SKM-1 treated with dmso at 0.1 percent for 144 hours (cell line): ENCODE measurements at regions not wholly inside any gene's neighbourhood (a gene's known extent, or its start where the extent isn't known, plus 50 kb on each side); places are given as distances from the start of the nearest gene placed in this dataset.
"Not testable (repeated sequence)": the region's sequence is repeated elsewhere in the genome, so short reads cannot be mapped to it uniquely, and the experiment has no call there.

Experiments
- DNase-seq: peaks from one replicate; lab custom pipeline; 2025; ENCODE audit not compliant: unreplicated experiment; lab: John Stamatoyannopoulos, UW

GRCh38 chr5:94102849-94103248 is 361.4 kb upstream of the POU5F2 start:
- DNase-seq, result no peak

DNA sequence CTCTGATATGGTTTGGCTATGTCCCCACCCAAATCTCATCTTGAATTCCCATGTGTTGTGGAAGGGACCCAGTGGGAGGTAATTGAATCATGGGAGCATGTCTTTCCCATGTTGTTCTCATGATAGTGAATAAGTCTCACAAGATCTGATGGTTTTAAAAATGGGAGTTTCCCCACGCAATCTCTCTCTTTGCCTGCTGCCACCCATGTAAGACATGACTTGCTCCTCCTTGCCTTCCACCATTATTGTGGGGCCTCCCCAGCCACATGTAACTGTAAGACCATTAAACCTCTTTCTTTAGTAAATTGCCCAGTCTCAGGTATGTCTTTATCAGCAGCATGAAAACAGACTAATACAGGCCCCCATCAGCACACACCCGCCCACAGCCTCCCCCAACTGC is 356.0 kb upstream of the POU5F2 start:
- not testable (repeated sequence) for DNase-seq

- no peak for DNase-seq
Observed at GRCh38 chr5:94094793-94095441, 353.5 kb upstream of the POU5F2 start.

DNA sequence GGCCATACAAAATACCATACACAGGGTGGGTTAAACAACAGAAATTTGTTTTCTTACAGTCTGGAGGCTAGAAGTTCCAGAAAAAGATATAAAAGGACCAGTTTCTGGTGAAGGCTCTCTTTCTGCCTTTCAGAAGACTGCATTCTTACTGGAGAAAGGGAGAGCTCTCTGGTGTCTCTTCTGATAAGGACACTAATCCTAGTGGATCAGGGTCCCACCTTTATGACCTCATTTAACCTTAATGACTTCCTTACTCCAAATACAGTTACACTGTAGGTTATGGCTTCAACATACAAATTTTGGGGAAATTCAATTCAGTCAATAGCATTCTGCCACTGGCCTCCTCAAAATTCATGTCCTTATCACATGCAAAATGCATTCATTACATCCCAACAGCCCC is 351.9 kb upstream of the POU5F2 start:
- DNase-seq, result no peak

GRCh38 chr5:94086635-94087034 is 345.2 kb upstream of the POU5F2 start:
- DNase-seq, result not testable (repeated sequence)

GRCh38 chr5:94086194-94086593 is 344.8 kb upstream of the POU5F2 start:
- DNase-seq, result no peak

DNA sequence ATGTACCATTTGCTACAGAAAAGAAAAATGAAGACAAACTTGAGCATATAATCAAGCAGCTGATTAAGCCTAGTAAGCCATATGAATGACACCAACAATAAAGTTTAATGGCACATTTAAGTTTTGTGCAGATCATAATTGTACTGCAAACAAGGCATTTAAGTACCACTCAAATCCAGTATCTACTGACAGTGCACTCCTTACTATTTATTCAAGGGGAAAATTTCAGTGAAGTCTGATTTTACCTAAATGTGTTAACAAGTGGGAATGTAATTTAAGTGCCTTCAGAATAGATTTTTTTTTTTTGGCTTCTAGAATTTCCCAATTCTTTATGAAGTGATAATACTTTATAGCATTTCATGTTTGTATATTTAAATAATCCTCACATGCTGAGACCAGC is 341.0 kb upstream of the POU5F2 start:
- DNase-seq, result no peak

- no peak for DNase-seq
Observed at GRCh38 chr5:94081088-94081487, 339.7 kb upstream of the POU5F2 start.

DNA sequence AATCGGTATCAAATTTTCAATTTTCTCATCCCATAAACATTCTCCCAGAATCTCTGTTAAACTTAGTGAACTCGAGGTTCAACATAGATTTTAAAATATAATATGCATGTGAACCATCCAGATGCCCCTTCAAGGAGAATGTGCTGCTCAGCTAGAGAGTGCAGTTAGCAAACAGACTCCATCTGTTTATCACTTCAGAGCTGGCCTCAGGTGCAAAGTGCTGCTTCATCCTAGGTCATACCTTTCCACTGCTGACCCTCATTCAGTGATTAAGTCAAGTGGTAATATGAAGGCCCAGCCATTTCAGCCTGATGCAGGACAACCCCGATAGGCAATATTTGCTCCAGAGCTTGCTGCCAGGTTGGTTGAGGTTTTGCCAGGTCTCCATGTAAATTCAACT is 339.0 kb upstream of the POU5F2 start:
- no peak for DNase-seq

GRCh38 chr5:94072116-94072515 is 330.7 kb upstream of the POU5F2 start:
- DNase-seq, result no peak

DNA sequence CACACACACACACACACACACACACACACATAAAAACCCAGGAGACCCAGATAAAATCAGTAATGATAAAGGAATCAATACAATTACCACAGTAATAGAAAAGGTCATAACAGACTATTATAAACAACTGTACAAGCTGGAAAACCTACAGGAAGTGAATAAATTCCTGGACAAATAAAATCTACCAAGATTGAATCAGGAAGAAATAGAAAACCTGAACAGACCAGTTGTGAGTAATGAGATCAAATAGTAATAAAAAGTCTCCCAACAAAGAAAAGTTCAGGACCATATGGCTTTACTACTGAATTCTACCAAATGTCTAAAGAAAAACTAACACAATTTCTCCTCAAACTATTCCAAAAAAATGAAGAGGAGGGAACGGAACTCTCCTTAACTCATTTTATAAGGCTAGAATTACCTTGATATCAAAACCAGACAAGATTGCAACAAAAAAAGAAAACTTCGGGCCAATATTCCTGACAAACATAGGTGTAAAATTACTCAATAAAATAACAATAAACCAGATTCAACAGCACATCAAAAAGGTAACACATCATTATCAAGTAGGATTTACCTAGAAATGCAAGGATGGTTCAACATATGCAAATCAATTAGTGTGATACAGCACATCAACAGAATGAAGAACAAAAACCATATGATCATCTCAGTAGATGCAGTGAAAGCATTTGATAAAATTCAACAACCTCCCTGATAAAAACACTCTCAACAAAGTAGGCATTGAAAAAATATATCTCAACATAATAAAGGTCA is 325.2 kb upstream of the POU5F2 start:
- DNase-seq, result no peak

GRCh38 chr5:94064025-94064424 is 322.6 kb upstream of the POU5F2 start:
- no peak for DNase-seq

DNA sequence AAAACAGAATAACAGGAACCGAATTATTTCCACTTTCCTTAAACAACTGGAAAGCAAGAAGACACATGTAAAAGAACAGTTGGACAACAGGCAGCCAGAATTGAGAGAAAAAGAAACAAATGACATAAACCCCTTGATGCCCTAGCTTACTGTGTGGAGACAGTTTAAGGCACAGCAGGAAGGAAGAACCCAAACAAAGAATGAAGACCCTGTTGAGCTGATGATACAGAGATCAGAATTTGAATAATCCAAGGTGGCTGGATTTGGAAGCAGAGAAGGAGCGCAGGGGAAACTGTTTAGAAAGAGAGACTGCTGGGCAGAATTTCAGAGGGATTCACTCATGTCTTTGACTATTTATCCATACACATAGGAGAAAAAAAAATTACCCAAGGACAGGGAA is 316.3 kb upstream of the POU5F2 start:
- DNase-seq, result no peak

DNA sequence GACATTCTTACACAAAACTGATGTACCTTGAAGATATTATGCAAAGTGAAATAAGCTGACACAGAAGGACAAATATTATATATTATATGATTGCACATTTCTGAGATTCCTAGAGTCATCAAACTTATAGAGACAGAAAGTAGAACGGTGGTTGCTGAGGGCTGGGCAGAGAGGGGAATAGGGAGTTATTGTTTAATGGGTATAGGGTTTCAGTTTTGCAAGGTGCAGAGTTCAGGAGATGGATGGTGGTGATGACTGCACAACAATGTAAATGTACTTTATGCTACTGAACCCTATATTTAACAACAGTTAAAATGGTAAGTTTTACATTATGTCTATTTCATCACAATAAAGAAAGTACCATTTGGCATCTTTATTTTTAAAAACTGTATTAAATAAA is 315.8 kb upstream of the POU5F2 start:
- no peak for DNase-seq

DNA sequence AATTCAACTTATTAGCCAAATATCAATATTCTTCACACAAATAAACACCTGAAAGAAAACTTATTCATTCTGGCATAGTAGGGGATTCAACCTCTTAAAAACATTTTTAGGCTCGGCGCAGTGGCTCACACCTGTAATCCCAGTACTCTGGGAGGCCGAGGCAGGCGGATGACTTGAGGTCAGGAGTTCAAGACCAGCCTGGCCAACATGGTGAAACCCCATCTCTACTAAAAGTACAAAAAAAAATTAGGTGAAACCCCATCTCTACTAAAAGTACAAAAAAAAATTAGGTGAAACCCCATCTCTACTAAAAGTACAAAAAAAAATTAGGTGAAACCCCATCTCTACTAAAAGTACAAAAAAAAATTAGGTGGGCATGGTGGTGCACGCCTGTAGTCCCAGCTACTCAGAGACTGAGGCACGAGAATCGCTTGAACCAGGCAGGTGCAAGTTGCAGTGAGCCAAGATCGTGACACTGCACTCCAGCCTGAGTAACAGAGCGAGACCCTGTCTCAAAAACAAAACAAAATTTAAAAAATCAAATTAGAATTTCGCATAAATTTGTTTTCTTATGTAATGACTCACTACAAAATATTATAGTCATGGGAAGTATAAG is 308.0 kb upstream of the POU5F2 start:
- DNase-seq, result not testable (repeated sequence)

- DNase-seq, result no peak
Observed at GRCh38 chr5:94045839-94046782, 304.7 kb upstream of the POU5F2 start.

DNA sequence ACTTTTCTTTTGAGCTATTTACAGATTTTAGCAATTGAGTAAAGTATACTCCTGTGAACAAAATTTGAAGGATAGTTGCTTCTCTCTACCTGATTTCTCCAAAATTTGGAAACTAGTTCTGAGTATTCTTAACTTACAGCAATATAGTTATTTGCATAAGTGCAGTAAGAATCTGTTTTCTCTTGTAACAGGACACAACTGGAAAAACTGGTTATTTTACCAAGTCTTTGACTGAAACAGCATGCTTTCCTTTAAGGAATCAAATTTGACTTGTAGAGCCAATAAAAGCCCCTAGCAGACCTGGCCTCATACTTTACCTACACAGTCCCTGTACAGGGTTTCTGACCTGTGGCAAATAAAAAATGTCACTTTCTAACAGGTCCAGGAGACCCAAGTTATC is 301.9 kb upstream of the POU5F2 start:
- DNase-seq, result no peak

DNA sequence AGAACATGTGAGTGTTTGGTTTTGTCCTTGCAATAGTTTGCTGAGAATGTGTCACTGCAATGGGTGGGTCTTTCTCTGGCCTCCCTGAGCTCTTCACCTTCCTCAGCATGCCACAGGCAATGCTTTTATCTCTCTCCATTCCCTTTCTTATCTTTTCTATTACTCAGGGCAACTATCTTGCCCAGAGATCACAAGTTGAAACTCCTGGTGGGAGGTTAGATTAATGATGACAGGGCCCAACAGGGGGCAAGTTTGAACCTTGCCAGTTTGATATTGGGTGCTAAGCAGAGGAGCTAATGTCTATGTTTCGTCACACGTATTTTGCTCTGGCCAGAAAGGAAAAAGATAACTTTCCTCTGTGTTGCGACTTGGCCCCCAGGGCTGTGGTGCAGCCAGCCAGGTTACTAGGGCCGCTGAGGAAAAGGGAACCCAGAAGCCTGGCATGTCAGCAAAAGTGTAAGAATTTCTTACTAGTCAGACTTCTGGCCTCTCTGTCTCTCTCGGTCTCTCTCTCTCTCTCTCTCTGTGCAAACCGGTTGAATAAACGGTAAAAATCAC is 299.3 kb upstream of the POU5F2 start:
- DNase-seq, result no peak

DNA sequence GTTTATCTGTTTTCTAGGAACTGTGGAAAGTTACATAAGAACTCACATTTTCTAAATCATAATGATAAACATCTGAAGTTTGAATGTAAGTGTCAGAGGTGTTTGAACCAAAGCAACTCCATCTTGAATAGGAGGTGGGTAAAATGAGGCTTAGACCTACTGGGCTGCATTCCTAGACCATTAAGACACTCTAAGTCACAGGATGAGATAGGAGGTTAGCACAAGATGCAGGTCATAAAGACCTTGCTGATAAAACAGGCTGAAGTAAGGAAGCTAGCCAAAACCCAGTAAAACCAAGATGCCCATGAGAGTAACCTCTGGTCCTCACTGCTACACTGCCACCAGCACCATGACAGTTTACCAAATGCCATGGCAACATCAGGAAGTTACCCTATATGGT is 297.7 kb upstream of the POU5F2 start:
- no peak for DNase-seq

DNA sequence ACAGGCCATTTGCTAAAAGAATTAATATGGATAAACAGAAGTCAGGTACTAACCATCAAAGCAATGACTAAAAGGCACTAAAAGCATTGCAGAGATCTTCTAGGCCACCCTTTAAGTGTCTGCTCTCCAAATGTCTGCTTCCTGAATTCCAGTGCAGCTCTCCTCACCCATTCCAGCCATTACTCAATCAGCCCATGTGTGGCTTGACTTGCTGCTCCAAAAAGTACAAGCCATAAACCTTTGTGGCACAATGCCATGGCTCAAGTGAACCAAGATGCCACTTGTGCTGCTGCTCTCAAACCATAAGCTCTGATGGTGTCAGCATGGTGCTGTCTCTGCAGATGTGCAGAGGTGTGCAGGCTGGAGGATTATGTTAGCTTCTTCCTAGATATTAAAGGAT is 290.2 kb upstream of the POU5F2 start:
- DNase-seq, result no peak

GRCh38 chr5:94028001-94028400 is 286.6 kb upstream of the POU5F2 start:
- no peak for DNase-seq
